OCI-LY3 (cell line): ENCODE measurements at regions not wholly inside any gene's neighbourhood (a gene's known extent, or its start where the extent isn't known, plus 50 kb on each side); places are given as distances from the start of the nearest gene placed in this dataset.

ENCODE experiments used
- H2AFZ ChIP-seq: fragments of 200-600, 300-600 bp; shearing (Covaris generic); 2 replicates; pipeline ENCODE4 v1.6.0; 2014; ENCODE audit warnings: antibody characterized with exemption, low read depth, low read length
- H3K27ac ChIP-seq: fragments of 200-600, 300-600 bp; sonication (generic); 2 replicates; pipeline ENCODE4 v1.5.1; 2014; ENCODE audit warnings: mild to moderate bottlenecking, low read length, moderate library complexity, mixed read lengths
- H3K27me3 ChIP-seq: fragments of 200-600, 300-600 bp; sonication (generic); 2 replicates; pipeline ENCODE4 v1.6.1; 2014; ENCODE audit warnings: low read depth, low read length, mixed read lengths
- H3K36me3 ChIP-seq: fragments of 200-600, 300-600 bp; sonication (generic); replicated peaks from 2 replicates; pipeline ENCODE3; 2014; ENCODE audit warnings: low read depth, low read length, mixed read lengths
- H3K4me1 ChIP-seq: fragments of 300-600, 200-600 bp; sonication (generic); 2 replicates; pipeline ENCODE4 v1.6.1; 2014; ENCODE audit warnings: low read length, mixed read lengths
- H3K4me2 ChIP-seq: fragments of 200-600, 300-600 bp; sonication (generic); 2 replicates; pipeline ENCODE4 v1.6.1; 2014; ENCODE audit warnings: low read length, mixed read lengths
- H3K4me3 ChIP-seq: fragments of 300-600, 200-600 bp; sonication (generic); 2 replicates; pipeline ENCODE4 v1.5.1; 2014; ENCODE audit warnings: antibody characterized with exemption, mild to moderate bottlenecking, low read length, moderate library complexity
- H3K79me2 ChIP-seq: fragments of 300-600, 200-600 bp; shearing (Covaris generic); 2 replicates; pipeline ENCODE4 v1.6.1; 2014; ENCODE audit warnings: mild to moderate bottlenecking, low read length, mixed read lengths
- H3K9ac ChIP-seq: fragments of 300-600, 200-600 bp; shearing (Covaris generic); 2 replicates; pipeline ENCODE4 v1.6.0; 2014; ENCODE audit warnings: mild to moderate bottlenecking, low read length, moderate library complexity
- H3K9me3 ChIP-seq: fragments of 200-600, 300-600 bp; shearing (Covaris generic); 2 replicates; pipeline ENCODE4 v1.6.1; 2014; ENCODE audit warnings: low read length, mixed read lengths; ENCODE audit not compliant: insufficient read depth
- H4K20me1 ChIP-seq: fragments of 200-600, 300-600 bp; sonication (generic); 2 replicates; pipeline ENCODE4 v1.6.1; 2016; ENCODE audit warnings: low read length, mixed read lengths; ENCODE audit not compliant: insufficient read depth
- EZH2phosphoT487 ChIP-seq: fragments of 200-600 bp; shearing (Covaris generic); IDR thresholded peaks from 2 replicates; pipeline ENCODE4 v1.6.1; 2018; ENCODE audit warnings: antibody characterized with exemption, mixed run types, low read depth
- TF ChIP-seq, protein P1 (sequence below): fragments of 200-600, 300-600 bp; sonication (generic); IDR thresholded peaks from 2 replicates; pipeline ENCODE4 v1.5.1; 2014; ENCODE audit warnings: antibody characterized with exemption, low read length, low read depth

DNA sequence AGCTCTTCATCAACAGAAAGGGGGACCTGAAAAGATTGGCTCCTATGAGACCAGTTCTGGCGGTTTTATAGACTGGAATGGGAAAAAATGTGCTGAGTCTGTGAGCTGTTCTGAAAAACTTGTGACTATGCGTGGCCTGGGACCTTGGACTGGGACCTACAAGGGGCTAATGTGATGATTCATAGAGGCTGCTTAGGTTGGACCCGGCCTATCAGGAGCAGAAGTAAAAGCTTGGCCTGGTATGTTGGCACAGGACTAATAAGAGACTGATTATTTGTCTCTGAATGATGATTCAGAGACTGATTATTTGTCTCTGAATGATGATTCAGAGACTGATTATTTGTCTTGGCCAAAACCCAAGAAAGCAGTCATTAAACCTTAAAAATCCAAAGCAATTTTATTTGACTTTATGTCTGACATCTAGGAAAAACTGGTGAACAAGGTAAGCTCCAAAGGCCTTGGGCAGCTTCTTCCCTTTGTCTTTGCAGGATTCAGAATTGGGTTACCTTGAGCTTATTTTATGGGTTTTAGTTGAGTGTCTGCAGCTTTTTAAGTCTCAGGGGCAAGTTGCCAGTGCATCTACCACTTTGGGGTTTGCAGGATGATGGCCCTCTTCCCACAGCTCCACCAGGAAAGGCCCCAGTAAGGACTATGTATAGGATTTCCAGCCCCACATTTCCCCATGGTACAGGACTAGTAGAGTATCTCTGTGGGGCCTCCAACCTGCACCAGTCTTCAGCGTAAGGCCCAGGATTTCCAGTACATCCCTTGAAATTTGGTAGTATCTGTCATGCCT lies 390.3 kb downstream of the KDM5D start:
- no peak overlapping the region for H2AFZ ChIP-seq
- no peaks in the 10 kb centered on the region for H3K9me3 ChIP-seq
- H3K4me3 ChIP-seq = no peak overlapping the region
- no peaks in the 10 kb centered on the region for H3K27me3 ChIP-seq
- H3K79me2 ChIP-seq = no peaks in the 10 kb centered on the region
- H3K36me3 ChIP-seq = no peaks in the 10 kb centered on the region
- no peak overlapping the region for H3K9ac ChIP-seq
- H4K20me1 ChIP-seq = no peaks in the 10 kb centered on the region
- TF ChIP-seq EZH2phosphoT487 = no peak
- TF ChIP-seq, protein P1, sequence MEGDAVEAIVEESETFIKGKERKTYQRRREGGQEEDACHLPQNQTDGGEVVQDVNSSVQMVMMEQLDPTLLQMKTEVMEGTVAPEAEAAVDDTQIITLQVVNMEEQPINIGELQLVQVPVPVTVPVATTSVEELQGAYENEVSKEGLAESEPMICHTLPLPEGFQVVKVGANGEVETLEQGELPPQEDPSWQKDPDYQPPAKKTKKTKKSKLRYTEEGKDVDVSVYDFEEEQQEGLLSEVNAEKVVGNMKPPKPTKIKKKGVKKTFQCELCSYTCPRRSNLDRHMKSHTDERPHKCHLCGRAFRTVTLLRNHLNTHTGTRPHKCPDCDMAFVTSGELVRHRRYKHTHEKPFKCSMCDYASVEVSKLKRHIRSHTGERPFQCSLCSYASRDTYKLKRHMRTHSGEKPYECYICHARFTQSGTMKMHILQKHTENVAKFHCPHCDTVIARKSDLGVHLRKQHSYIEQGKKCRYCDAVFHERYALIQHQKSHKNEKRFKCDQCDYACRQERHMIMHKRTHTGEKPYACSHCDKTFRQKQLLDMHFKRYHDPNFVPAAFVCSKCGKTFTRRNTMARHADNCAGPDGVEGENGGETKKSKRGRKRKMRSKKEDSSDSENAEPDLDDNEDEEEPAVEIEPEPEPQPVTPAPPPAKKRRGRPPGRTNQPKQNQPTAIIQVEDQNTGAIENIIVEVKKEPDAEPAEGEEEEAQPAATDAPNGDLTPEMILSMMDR = no peak
- no peak overlapping the region for H3K4me2 ChIP-seq
- H3K27ac ChIP-seq = no peak overlapping the region
- no peaks in the 10 kb centered on the region for H3K4me1 ChIP-seq

DNA sequence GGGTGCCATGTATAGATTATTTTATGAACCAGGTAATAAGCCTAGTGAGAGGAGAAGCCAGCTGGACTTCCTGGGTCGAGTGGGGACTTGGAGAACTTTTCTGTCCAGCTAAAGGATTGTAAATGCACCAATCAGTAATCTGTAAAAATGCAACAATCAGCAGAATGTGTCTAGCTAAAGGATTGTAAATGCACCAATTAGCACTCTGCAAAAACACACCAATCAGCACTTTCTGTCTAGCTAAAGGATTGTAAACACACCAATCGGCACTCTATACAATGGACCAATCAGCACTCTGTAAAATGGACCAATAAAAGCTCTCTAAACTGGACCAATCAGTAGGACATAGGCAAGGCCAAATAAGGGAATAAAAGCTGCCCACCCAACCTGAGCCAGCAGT lies 392.9 kb downstream of the KDM5D start:
- H3K36me3 ChIP-seq = no peaks in the 10 kb centered on the region
- no peak overlapping the region for H2AFZ ChIP-seq
- H3K27me3 ChIP-seq = no peaks in the 10 kb centered on the region
- H3K27ac ChIP-seq = no peak overlapping the region
- TF ChIP-seq, protein P1 = no peak
- no peak for TF ChIP-seq EZH2phosphoT487
- H3K9ac ChIP-seq = no peak overlapping the region
- no peak overlapping the region for H3K4me2 ChIP-seq
- H3K9me3 ChIP-seq = no peaks in the 10 kb centered on the region
- no peaks in the 10 kb centered on the region for H3K79me2 ChIP-seq
- no peaks in the 10 kb centered on the region for H3K4me1 ChIP-seq
- H3K4me3 ChIP-seq = no peak overlapping the region
- no peaks in the 10 kb centered on the region for H4K20me1 ChIP-seq

DNA sequence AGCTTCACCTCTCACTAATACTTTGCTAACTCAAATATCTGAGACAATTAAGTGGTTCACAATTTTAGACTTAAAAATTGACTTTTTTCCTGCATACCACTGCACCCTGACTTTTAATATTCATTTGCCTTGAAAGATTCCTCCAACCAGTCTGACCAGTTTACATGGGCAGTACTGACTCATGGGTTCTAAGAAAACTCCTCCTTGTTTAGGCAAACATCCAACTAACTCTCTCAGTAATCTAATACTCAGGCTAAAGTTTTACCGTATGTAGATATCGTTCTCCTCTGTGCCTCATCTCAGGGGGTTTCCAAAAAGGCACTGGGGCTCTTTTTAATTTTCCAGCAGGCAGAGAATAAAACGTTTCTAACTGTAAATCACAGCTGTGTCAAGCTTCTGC lies 422.8 kb downstream of the KDM5D start:
- Histone ChIP-seq H3K27ac (no peak overlapping the region), H3K79me2 (no peaks in the 10 kb centered on the region), H4K20me1 (no peaks in the 10 kb centered on the region), H3K4me1 (no peaks in the 10 kb centered on the region), H3K27me3 (no peaks in the 10 kb centered on the region), H3K4me2 (no peak overlapping the region), H3K9ac (no peak overlapping the region), H3K4me3 (no peak overlapping the region), H3K36me3 (no peaks in the 10 kb centered on the region), H3K9me3 (no peaks in the 10 kb centered on the region), H2AFZ (no peak overlapping the region)
- TF ChIP-seq, protein P1 = no peak
- no peak for TF ChIP-seq EZH2phosphoT487

DNA sequence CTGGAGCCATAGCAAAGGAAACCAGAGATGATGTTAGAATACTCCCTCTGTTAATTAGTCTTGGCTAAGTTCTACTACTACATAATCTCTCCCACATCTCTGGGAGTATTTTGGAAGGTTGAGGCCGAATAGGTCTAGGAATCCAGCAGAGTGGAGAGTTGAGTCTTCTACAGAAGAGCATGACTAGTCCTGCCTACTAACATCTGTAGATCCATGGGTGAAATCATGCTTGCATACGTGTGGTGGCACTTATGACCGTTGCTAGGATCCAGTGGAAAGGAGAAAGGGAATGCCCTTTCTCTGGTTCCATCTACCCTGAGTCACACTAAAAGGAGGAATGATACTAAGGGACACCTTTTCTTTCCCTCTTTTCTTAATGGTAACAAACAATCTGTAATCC lies 425.4 kb downstream of the KDM5D start:
- TF ChIP-seq, protein P1 = no peak
- no peak for TF ChIP-seq EZH2phosphoT487
- H3K4me3 ChIP-seq = no peak overlapping the region
- no peaks in the 10 kb centered on the region for H3K9me3 ChIP-seq
- no peaks in the 10 kb centered on the region for H3K36me3 ChIP-seq
- H3K27ac ChIP-seq = no peak overlapping the region
- no peak overlapping the region for H3K9ac ChIP-seq
- H3K27me3 ChIP-seq = no peaks in the 10 kb centered on the region
- H4K20me1 ChIP-seq = no peaks in the 10 kb centered on the region
- no peaks in the 10 kb centered on the region for H3K79me2 ChIP-seq
- H2AFZ ChIP-seq = no peak overlapping the region
- H3K4me2 ChIP-seq = no peak overlapping the region
- H3K4me1 ChIP-seq = no peaks in the 10 kb centered on the region
